Large intestine (tissue), 3 donors: ENCODE measurements at regions not wholly inside any gene's neighbourhood (a gene's known extent, or its start where the extent isn't known, plus 50 kb on each side); places are given as distances from the start of the nearest gene placed in this dataset.

Experiments used
- DNase-seq, 2 donors: peaks; one replicate each; pipeline versions ENCODE4 v3.0.0 to v3.0.0-alpha.2; 2013
- H3K27ac ChIP-seq: one replicate; pipeline ENCODE4 v1.5.1; 2013; ENCODE audit warnings: low read length
- H3K27me3 ChIP-seq: 2 replicates; pipeline ENCODE4 v1.6.1; 2013; ENCODE audit warnings: low read length; ENCODE audit not compliant: control insufficient read depth, insufficient read depth
- H3K36me3 ChIP-seq: 2 replicates; pipeline ENCODE4 v1.6.1; 2013; ENCODE audit warnings: low read length; ENCODE audit not compliant: control insufficient read depth, insufficient read depth
- H3K4me1 ChIP-seq: one replicate; pipeline ENCODE4 v1.6.1; 2013; ENCODE audit warnings: low read length; ENCODE audit not compliant: control insufficient read depth, insufficient read depth
- H3K4me3 ChIP-seq: one replicate; pipeline ENCODE4 v1.5.1; 2013; ENCODE audit warnings: low read length
- H3K9me3 ChIP-seq: one replicate; pipeline ENCODE4 v1.6.1; 2013; ENCODE audit warnings: mild to moderate bottlenecking, low read depth, low read length, moderate library complexity; ENCODE audit not compliant: control insufficient read depth
- WGBS: methylation state at CpG from one replicate; pipeline ENCODE4 v1.1.5; 2013; ENCODE audit warnings: low lambda C conversion rate; ENCODE audit not compliant: insufficient coverage; 5-methylcytosine and 5-hydroxymethylcytosine counted together

DNA sequence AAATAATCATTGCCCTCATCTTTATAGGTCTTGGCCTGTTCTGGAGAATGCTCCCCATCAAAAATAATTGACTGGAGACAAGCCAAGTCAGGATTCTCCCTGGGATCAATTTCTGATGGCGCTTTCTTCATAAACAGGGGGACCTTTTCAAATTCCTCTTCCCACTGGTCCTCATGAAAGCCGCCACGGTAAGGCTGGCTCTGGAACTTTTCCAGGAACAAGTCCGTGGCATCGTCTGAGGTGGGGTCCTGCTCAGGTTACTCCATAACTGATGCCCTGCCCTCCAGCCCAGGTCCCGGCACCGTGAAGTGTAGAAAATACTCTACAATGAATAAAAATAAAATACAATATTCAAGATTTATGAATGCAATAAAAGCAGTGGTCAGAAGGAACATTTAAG is 79.4 kb upstream of the IGFBP3 start:
- DNase-seq = no peak
- peaks cover 4% of the 10 kb centered on the region for H3K9me3 ChIP-seq
- no peak overlapping the region for H3K4me3 ChIP-seq
- no peak overlapping the region for H3K27ac ChIP-seq
- no peaks in the 10 kb centered on the region for H3K27me3 ChIP-seq
- WGBS = 100% methylated on average over 1 of the region's 7 CpGs
- H3K4me1 ChIP-seq = no peaks in the 10 kb centered on the region
- no peaks in the 10 kb centered on the region for H3K36me3 ChIP-seq

DNA sequence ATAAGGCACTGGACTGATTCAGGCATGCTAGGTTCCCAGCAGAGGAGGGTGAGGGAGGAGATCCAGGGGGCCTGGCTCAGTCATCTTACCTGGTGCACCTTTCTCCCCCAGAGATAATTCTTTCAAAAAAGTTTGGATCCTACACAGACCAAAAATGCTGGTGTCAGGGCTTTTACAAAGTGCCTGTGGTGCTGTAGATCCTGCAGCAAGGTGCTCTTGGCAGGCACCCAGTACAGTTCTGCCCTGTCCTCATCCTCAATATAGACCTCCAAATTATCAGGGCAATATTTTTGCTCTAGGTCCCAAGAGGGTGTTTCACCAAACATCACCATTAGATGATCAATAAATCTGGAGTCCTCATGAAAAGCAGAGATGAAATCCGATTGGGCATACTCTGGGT is 78.5 kb upstream of the IGFBP3 start:
- no peak overlapping the region for H3K4me3 ChIP-seq
- no peaks in the 10 kb centered on the region for H3K4me1 ChIP-seq
- no peak for DNase-seq
- H3K27me3 ChIP-seq = no peaks in the 10 kb centered on the region
- H3K36me3 ChIP-seq = no peaks in the 10 kb centered on the region
- no peak overlapping the region for H3K27ac ChIP-seq
- no CpG with 5 or more reads among the region's 1 CpG for WGBS
- peaks cover 4% of the 10 kb centered on the region for H3K9me3 ChIP-seq

DNA sequence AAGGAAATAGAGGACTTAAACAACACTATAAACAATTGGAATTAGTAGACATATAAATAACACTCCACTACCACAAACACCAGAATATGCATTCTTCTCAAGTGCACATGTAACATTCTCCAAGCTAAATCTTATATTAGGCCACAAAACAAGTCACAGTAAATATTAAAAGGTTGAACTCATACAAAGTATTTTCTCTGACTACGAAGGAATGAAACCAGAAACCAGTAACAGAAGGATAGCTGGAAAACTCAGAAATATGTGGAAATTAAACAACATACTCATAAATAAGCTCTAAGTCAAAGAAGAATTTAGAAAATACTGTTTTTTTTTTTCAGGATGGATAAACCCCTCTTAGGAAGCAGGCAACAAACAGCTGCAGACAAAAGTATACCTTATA is 77.4 kb upstream of the IGFBP3 start:
- Histone ChIP-seq H3K27ac (no peak overlapping the region), H3K4me1 (no peaks in the 10 kb centered on the region), H3K27me3 (no peaks in the 10 kb centered on the region), H3K9me3 (peaks cover 4% of the 10 kb centered on the region), H3K36me3 (no peaks in the 10 kb centered on the region), H3K4me3 (no peak overlapping the region)
- 100% methylated on average over 1 of the region's 1 CpG for WGBS
- no peak for DNase-seq

DNA sequence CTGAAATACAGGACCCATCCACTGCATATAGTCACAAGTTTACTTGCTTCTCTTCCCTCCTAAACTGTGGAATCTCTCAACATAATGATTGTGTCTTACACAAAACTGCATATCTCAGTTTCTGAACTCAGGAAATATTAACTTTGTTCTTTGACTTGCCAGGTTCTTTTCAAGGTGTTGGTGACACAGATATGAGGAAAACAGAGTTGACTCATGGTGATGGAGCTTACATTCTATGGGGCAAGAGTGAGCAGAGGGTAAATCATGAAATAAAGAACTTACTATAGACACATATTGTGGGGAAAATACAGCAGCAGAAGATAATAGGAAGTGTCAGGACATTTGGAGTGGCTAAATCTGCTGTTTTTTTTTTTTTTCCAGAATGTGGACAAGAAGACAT is 72.5 kb upstream of the IGFBP3 start:
- Histone ChIP-seq H3K4me1 (no peaks in the 10 kb centered on the region), H3K4me3 (no peak overlapping the region), H3K9me3 (peaks cover 4% of the 10 kb centered on the region), H3K27ac (no peak overlapping the region), H3K27me3 (no peaks in the 10 kb centered on the region), H3K36me3 (no peaks in the 10 kb centered on the region)
- no peak for DNase-seq

DNA sequence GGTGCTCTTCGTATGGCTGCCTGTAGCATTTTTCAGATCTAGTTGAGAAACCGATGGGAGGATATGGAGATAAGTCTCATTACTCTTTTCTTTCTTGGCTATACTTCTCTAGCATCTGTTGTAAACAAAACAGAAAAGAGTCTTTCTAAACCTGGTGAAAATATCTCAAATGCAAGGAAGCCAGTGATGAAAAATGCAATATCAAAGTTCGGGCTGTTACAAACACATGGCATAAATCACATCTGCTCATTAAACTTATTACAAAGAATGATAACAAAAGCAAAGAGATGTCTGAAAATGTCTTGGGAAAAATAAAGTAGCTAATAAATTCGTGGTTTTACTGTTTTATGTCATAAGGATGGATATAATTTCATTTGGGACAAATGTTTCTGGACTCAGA is 71.8 kb upstream of the IGFBP3 start:
- Histone ChIP-seq H3K9me3 (peaks cover 4% of the 10 kb centered on the region), H3K4me3 (no peak overlapping the region), H3K27me3 (no peaks in the 10 kb centered on the region), H3K36me3 (no peaks in the 10 kb centered on the region), H3K4me1 (no peaks in the 10 kb centered on the region), H3K27ac (no peak overlapping the region)
- 72% methylated on average over 3 of the region's 4 CpGs for WGBS
- DNase-seq = no peak

DNA sequence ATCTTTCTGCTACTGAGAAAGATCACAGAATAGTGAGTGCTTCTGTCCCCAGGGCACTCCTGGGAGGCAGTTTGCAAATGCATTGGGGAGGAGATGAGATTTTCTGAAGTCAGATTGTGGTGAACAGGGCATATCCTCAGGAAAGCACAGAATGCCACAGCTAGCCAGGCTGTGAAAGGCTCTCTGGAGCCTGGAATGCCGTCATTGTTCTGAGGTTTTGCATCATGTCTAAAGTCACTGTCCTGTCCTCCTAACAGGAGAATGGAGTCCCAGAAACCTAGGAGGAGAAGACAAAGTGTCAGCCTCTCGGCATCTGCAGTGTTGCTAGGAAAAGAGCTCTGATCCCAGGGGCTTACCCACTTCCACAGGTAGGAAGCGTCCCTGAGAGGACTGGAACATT is 69.2 kb upstream of the IGFBP3 start:
- no peaks in the 10 kb centered on the region for H3K27me3 ChIP-seq
- no CpG with 5 or more reads among the region's 3 CpGs for whole genome bisulfite sequencing
- no peak overlapping the region for H3K4me3 ChIP-seq
- H3K36me3 ChIP-seq = no peaks in the 10 kb centered on the region
- no peak overlapping the region for H3K27ac ChIP-seq
- no peaks in the 10 kb centered on the region for H3K4me1 ChIP-seq
- no peak for DNase-seq
- no peaks in the 10 kb centered on the region for H3K9me3 ChIP-seq

DNA sequence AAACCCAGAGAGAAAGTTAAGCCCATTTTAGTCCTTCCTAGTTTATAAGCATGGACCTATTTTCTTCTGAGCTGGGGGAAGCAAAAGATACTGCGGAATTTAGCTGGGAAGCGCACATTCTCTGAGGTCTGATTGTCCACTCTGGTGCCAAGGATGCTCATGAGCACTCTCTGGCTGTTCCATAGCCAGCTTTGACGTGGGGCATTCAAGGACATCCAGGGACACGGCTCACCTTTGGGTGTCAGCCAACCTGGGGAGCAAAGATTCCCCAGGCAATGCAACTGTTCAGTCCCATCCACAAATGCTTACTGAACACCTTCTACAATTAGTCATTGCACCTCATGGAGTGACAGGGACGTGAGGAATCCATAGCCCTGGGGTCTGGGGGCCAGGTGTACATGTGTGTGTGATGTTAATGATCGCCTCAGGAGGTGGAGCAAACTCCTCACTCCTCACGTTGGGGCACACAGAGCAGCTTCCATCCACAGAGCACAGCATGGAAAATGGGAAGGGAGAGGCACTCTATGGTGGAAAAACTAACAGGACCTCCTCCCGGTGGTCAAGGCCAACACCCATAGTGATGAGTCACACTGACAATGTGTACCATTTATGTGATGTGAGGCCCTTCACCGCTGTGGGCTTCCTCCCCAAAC is 67.5 kb upstream of the IGFBP3 start:
- no peaks in the 10 kb centered on the region for H3K27me3 ChIP-seq
- no peak overlapping the region for H3K27ac ChIP-seq
- no peaks in the 10 kb centered on the region for H3K9me3 ChIP-seq
- H3K4me3 ChIP-seq = no peak overlapping the region
- H3K4me1 ChIP-seq = no peaks in the 10 kb centered on the region
- no peaks in the 10 kb centered on the region for H3K36me3 ChIP-seq
- no peak for DNase-seq
- no CpG with 5 or more reads among the region's 9 CpGs for WGBS

DNA sequence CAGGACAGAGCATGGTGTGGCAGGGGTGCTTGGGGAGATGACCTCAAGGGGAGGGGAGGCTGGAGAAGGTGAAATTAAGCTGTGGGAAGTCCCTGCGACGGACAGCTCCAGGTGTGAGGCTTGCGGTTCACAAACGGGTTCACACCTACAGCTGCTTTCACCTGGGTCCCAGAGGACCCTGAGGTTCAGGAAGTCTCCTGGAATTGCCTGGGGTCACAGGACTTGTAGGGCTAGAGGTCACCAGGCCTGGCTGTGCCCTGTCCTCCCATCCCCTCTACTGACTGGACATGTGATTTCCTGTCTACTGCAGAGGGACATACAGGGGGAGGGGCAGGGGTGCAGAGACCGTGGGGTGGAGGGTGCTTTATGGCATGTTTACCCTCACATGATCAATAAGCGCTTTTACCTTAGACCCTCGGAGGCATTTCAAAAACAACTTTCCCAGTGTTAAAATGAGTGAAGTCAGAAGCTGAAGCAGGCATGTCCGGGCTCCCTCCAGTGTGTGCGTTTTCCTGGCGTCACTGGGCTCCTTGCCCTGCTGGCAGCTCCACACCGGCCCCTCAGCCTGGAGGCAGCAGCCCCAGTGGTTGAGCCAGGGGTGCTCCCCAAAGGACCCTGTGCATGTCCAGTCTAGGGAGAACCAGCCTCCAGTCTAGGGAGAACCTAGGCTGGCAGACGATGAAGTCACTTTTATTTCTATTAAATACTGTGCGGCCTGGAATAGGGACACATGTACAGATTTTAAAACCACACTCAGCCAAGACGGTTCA is 66.6 kb upstream of the IGFBP3 start:
- no peaks in the 10 kb centered on the region for H3K9me3 ChIP-seq
- H3K36me3 ChIP-seq = no peaks in the 10 kb centered on the region
- H3K27ac ChIP-seq = no peak overlapping the region
- no peaks in the 10 kb centered on the region for H3K27me3 ChIP-seq
- H3K4me3 ChIP-seq = no peak overlapping the region
- no peaks in the 10 kb centered on the region for H3K4me1 ChIP-seq
- DNase-seq = no peak
- WGBS = 80% methylated on average over 1 of the region's 14 CpGs

DNA sequence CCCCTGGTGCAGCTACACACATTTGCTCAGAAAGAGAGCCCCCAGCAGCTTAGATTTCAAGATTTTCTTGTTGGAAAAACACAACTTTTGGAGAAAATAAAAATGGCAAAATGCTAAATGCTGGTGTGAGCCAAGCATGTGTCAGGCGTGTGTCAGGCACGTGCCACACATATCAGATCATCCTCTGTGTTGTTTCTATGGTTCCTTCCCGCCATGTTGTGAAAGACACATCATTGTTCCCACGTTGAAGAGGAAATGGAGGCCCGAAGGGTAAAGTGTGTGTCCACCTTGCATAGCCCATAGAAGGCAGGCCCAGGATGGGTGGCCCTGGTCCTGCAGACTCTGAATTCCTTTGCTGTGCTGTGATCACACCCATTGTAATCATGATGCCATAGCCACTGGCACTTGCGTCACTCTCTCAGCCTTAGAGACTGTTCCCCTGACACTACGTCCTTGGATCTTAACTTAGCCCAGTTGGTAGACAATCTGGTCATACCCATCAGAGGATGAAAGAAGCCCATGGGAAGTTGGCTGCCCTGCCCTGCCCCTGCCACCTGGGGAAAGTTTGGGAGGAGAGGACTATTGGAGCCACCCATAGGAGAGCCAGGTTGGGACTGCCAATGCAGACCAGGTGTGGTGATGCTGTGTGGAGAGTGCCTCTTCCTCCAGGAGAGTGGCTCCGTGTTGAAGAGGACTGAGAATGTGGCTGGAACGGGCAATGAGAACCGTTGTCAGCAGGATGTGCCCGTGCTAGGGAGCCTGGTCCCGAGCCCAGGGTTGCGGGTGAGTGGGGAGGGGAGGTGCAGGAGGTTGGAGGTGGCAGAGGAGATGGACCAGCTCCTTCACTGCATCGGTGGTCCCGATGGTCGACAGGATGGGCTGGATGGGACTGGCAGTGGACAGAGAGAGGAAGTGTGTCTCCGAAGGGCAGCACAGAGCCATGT is 65.6 kb upstream of the IGFBP3 start:
- no peak for DNase-seq
- H3K9me3 ChIP-seq = no peaks in the 10 kb centered on the region
- no peaks in the 10 kb centered on the region for H3K36me3 ChIP-seq
- WGBS = no CpG with 5 or more reads among the region's 17 CpGs
- H3K27me3 ChIP-seq = no peaks in the 10 kb centered on the region
- H3K4me1 ChIP-seq = no peaks in the 10 kb centered on the region
- H3K27ac ChIP-seq = no peak overlapping the region
- no peak overlapping the region for H3K4me3 ChIP-seq

DNA sequence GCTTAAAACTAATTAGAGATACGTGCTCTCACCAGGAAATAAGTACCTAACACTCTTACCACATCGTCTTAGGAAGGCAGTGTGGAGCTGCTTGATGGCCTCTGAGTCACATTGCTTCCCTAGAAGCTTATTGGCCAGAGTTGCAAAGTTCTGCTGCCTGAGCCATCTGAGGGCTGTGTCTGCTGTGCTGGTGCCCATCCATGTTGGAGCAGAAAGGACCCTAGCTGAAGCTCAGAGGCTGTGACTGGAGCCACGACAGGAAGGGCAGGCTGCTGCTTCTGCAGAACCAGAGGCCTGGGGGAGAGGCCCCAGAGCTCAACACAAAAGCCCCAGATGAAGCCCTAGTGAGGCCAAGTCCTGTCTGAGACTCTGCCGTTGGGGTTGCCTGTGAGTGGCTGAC is 64.8 kb upstream of the IGFBP3 start:
- H3K4me1 ChIP-seq = no peaks in the 10 kb centered on the region
- H3K27me3 ChIP-seq = no peaks in the 10 kb centered on the region
- H3K9me3 ChIP-seq = no peaks in the 10 kb centered on the region
- no peak for DNase-seq
- H3K27ac ChIP-seq = no peak overlapping the region
- H3K4me3 ChIP-seq = no peak overlapping the region
- no peaks in the 10 kb centered on the region for H3K36me3 ChIP-seq
- WGBS = no CpG with 5 or more reads among the region's 4 CpGs
